HG03565 (cell line): ENCODE measurements at regions not wholly inside any gene's neighbourhood (a gene's known extent, or its start where the extent isn't known, plus 50 kb on each side); places are given as distances from the start of the nearest gene placed in this dataset.

Experiments used
- ATAC-seq: cut with Tn5 transposase; IDR thresholded peaks from one replicate; pipeline ENCODE4 v1.9.1; 2021; ENCODE audit warnings: mild to moderate bottlenecking, moderate library complexity; ENCODE audit not compliant: unreplicated experiment

DNA sequence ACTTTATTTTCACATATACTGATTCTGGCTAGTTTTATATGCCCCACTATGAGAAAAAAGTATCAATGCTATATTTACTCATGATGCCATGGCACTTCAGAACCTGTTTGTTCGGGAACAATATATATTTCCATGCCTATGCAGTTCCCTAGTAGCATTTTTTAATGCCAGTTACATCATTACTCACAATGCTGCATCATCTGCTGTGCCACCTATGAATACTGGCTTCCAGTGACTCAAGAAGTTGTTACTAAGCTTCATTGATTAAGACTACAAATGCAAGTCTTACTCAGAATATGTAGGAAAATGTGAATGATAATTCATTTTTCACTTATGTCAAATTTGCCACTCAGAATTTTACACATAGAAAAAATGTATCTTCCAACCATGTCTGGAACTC, 97.9 kb downstream of the MAFB start:
- ATAC-seq, result no peak

DNA sequence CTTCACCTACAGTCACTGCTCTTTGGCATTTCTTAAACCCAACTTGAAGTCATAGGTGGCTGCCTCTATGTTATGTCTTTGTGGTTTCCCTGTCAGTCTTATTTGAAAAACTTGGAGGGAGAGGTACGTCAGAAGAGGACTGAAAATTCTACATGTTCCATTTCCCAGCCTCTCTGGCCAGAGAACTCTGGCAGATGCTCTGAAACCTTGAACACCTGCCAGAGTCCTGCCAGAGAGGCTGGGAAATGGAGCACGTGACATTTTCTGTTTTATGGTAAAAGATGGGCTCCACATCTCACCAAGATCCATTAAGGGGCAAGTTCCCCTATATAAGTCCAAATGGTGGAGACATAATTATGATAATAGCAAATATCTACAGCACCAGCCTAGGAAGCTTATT, 99.5 kb downstream of the MAFB start:
- no peak for ATAC-seq

DNA sequence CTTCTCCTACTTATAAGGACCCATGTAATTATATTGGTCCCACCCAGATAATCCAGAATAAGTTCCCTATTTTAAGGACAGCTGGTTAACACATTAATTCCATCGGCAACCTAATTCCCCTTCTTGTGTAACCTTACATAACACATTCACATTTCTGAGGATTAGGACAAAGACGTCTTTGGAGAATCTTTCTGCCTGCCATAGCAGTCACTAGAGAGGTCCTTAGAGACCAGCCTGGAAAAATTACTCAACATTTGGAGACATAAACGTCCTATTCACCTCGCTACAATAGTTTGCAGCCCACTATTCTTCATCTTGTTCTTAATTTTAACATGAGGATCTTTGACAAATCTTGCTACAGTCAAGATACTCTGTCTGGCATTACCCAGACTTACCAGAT, 100.1 kb downstream of the MAFB start:
- no peak for ATAC-seq

DNA sequence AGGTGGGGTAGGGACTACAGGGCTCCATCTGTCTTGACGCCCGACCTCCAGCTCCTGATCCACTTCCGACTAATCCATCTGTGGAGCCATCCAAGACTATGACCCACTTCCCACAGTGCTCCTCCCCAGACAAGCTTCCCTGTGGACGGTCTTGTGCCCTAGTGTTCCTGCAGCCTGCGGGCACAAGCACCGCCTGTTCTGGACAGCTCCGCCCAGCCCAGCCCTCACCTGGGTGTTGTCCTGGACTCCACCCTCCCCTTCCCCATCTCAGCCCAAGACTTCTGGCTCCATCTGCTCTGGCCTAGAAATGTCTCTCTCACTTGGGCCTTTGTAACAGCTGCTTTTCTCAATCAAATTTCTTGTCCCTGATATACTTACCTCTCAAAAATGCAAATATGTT, 102.0 kb downstream of the MAFB start:
- no peak for ATAC-seq

DNA sequence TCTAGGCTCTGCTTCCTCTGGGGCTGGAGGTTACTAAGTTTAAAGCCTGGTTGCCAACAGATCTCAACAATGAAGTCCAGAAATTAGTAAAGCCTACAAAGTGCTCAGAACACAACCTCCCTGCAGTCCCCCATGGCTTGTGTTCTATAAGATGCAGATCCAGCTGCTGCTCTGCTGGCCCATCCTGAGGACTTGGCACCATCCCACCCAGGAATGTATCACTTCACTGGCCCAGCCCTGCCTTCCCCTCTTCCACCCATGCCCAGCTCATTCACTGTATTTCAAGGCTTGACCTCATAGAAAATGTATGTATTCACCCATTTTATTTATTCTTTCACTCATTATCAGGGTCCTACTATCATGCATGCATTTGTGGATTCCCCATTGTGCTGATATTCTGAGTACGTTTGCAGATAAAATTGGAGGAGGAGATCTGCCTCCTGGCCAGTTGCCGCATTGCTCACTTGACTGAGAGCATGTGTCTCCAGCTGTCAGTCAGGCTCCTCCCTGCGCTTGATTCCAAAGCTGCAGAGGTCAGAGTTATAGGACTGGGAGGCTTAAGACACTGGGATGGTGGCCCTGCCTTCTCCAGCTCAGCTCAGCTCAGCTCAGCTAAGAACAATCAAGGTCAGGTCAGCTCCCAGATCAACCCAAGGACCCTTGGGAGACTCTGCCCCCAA, 104.8 kb downstream of the MAFB start:
- ATAC-seq, result no peak

DNA sequence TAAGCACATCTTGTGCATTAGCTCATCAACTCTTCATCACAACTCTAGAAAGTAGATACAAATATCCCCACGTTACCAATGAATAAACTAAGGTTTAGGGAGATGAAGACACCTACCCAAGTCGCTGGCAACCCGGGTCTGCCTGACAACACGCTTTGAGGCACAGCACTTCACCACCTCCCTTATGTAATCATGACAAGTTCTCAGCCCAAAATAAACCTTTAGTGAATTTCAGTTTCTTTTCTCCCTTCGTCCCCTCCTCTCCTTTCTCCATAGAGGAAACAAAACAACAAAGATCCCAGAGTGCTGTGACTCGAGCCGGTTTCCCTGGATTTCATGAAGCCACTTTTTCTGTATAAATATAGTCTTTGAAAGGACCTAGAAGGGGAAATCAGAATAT, 105.4 kb downstream of the MAFB start:
- no peak for ATAC-seq

DNA sequence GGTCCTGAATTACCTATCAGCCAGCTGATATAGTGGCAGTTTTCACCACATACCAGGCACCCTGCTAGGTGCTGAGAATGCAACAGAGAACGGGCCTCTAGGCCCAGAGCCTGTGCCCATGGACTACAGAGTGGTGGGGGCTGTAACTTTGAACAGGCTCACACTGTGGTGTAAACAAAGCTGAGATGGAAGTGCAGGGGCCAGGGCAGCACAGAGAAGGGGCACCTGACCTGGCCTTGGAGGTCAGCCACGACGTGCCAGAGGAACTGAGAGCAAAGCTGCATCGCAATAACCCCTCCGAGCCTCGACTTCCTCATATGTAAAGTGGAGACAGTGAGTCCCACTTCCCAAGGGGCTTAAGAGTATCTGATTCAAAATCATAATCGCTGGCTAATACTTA, 105.8 kb downstream of the MAFB start:
- no peak for ATAC-seq

DNA sequence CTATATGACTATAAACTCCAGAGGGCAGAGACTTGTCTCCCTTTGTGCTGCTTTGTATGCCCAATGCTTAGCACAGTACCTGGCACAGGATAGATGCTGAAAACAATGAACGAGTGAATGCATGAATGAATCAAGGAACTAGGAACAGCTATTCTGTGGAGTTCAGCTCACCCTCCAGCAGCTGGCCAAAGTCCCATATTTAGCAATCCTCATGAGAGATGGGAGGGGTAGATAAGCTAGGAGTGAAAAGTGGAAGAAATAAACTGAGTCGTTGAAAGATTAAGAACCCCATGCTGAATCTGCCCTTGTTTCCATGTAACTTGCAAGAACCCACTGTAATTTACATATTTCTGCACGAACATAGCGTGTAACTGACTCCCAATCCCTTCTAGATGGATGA, 106.5 kb downstream of the MAFB start:
- no peak for ATAC-seq

DNA sequence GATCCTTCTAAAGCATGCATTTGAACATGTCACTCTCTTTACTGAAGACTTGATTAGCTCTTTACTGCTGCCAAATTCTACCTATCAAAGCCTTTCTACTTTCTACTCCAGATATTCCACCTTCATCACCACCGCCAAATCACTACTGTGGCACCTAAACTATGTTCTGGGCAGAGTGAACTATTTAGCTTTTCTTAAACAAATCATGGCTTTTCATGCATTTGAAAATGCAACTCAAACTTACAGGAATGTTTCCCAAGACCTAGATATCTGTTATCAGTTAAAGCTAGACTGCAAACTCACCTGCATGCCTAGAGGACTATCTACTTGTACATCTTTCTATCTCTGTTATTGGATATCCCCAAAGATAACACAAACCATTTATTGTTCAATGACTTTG, 109.3 kb downstream of the MAFB start:
- ATAC-seq, result no peak

DNA sequence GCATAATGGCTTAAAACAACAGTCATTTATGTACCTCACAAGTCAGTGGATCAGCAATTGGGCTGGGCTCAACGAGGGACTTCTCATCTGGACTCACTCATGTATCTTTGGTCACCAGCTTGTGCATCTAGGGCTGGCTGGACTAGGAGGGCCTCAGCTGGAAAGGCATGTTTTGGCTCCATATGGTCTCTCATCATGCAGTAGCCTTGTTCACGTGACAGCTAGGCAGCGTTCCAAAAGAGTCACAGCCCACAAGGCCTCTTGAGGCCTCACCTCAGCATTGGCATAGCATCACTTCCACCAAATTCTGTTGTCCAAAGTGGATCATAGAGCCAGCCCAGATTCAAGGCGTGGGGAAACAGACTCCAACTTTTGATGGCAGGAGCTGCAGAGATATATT, 110.1 kb downstream of the MAFB start:
- ATAC-seq, result no peak

DNA sequence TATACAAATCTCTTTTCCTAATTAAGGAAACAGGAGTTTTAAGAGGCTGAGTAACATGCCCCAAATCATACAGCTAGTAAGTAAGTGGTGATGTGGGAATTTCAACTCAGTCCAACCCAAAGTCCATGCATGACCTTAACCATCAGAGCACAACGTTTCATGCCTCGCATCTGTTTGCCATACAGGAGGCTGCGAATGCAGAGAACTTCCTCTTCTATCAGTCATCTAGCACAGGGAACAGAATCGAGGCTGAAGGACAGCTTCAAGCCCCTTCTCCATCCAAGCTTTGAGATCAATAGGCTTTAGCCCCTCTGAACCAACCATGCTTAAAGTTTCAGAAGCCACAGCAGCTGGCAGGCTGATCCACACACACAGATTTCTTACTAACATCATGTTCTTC, 113.2 kb downstream of the MAFB start:
- no peak for ATAC-seq

DNA sequence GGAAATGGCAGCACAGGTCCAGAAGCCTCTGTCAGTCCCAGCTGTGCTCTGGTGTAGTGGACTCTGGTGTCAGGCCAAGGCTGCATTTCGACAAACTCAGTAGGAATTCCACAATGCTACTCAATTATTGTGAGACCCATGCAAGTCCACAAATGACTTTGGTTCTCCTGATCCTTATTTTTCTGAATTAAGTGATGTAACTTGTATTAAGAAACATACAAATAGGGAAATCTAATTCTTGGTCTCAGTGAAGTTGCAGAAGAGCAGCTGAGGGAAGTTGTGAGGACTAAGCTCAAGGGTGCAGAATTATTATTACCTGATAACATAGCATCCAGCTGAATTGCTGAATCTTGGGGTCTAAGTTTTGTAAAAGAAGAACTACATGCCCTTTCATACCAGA, 116.8 kb downstream of the MAFB start:
- ATAC-seq, result no peak

DNA sequence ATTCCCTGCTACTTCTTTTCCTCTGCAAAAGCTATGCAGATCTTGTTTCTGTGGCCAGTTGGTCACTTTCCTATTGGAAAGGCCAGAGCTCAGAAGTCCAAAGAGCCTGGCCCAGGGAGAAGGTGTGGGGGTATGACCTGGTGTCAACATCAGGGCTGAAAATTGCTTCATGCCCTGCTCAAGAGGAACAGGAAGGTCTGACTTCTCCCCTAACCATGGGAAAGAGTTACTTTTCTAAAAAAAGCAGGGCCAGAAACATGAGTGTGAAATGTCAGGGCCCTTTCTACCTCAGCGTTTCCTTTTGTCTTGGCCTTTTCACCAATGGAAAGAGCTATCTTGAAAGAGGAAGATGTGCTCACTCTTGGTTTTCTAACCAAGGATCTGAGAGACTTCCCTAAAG, 117.4 kb downstream of the MAFB start:
- ATAC-seq, result no peak

DNA sequence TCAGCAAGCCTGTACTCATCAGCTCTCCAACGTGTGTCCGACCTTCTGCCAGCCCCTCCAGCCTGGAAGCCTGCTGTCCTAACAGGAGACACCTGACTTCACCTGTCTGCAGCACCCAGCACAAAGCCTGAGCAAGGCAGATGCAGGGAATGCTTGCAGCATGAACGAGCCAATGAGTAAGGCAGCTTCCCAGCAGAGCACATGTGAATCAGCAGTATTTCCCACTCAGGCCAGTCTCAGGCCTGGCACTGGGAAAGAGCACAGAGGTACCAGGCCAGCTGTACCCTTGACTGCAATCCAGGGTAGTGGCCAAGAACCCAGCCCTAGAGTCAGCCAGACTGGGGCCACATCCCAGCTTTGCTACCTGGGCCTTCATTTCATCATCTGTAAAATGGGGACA, 120.8 kb downstream of the MAFB start:
- ATAC-seq, result no peak

DNA sequence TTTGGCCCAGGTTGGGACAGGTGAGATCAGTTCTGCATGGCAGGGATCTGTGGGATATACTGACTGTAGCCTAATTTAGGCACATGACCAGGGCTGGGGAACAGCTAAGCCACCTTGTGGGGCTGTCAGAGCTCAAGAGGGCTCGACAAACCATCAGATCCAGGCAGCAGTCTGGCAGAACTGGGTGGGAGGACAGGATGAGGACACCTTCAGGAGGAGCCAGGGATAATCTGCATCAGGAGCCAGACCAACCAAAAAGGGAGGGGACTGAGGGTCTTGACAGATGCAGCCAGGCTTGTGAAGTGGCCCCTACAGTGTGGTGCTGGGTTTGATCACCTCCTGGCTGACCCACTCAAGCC, 123.4 kb downstream of the MAFB start:
- no peak for ATAC-seq

DNA sequence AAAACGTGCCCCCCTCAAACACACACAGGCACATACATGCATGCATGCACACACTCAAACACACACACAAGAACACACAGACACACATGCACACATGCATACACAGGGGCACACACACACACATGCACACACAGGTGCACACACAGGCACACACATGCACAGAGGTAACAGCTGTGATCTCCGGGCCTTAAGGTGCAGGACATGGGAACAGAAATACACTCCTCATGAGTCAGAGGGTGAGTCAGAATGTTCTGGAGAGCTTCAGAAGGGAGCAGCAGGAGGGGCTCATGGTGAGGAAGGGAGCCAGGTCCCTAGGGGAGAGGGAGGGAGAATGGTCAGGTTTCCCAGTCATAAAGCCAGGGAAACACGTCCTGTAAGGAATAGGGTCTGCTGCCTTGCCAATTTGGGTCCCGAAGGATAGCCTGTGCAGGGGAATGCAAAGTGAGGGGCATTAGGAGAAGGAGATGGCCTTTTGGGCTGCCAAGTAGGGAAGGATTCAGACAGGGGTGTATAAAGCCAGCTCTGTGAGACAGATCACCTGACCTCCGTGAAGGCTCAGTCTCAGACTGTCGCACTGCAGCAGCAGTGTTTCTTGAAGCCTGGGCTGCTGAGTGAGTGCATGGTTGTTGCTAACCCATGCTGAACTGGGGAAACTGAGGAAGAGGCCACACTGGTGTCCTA, 123.9 kb downstream of the MAFB start:
- no peak for ATAC-seq

DNA sequence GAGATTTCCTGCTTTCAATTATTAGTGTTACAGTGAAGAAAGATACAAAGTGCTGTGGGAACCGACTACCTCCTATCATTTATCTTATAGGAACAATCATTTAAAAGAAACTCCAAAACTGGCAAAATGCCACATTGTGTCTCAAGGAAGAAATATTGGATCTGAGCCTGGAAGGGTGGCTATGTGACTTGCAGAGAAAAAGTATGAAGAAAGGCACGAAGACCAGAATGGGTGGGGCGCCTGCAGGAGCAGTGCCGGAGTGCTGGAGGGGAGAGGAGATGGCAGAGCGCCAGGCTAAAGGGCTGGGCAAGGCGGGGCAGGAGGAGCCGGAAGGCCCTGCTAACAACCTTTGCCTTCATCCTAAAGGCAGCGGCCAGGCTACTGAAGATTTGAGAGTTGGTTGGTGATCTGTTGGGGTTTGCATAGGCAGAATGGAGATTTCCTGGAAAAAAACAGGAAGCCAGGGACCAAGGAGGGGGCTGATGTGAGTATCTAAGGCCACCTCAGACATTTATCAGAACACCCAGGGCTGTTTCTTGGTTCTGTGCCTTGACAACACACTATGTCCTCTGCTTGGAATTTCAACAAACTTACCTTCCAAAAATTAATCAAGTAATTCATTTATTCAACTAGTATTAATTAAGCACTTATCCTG, 125.6 kb downstream of the MAFB start:
- no peak for ATAC-seq

DNA sequence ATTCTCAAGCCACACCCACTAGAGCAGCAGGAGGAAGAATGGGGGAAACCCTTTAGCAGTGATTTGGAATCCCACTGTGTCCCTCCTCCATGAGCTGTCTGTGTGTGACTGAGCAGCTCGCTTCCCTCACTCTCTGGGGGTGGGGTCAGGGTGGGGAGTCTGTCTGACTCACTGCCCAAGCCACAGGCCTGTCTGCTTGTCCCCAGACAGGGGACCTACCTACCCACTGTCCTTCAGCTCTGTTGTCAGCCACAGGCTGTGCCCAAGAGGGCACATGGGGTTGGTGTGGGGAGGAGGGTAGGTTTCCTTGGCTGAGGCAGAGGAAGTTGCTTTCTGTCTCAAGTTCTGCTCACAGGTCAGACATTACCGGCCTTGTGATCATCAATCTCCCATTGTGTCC, 127.0 kb downstream of the MAFB start:
- no peak for ATAC-seq

DNA sequence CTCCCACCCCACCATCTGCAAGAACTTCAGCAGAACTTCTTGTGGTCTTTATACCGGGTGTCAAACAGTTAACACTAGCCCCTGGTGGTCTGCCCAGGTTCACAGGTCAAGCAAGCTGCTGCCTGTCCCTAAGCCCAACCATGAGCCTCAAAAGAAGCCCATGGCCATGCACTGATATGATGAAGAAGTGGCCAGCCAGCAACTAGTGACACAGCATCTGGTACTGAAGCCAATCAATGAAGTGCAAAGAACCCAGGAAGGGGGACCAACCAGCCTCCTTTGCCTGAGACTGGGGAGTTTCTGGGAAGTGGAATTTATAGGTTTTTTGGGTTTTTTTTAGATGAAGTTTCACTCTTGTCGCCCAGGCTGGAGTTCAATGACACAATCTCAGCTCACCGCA, 127.8 kb downstream of the MAFB start:
- no peak for ATAC-seq

DNA sequence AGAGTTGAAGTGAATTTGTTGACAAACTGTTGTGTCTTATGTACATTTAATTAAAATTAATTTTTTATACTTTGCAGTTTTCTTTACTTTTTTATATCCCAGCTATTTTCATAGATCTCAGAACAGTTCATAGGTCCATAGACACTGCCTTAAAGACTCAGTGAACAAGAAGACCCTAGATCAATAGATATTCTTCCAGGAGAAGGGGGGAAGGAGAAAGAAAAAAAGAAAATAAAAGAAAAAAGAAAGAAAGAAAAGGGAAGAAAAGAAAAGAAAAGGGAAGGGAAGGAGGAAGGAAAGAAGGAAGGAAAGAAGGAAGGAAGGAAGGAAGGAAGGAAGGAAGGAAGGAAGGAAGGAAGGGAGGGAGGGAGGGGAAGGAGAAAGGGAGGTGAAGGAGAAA, 130.8 kb downstream of the MAFB start:
- no peak for ATAC-seq

DNA sequence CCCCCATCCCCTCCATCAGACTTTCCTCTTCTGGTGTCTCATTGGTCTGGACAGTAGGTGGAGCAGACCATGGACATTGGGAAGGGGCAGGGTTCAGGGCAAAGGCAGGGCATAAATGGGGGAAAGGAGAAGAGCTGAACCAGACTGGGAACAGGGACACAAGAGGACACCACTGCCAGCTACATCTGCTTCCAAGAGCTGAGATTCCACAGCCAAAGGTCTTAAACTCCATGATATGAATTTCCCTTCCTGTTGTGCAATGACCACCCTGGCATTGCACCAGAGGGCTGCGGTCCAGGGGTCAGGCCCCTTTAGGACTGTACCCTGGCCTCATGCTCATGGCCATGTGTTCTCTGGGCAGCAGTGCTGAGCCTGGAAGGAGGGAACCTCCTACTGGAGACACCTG, 137.9 kb downstream of the MAFB start:
- no peak for ATAC-seq

DNA sequence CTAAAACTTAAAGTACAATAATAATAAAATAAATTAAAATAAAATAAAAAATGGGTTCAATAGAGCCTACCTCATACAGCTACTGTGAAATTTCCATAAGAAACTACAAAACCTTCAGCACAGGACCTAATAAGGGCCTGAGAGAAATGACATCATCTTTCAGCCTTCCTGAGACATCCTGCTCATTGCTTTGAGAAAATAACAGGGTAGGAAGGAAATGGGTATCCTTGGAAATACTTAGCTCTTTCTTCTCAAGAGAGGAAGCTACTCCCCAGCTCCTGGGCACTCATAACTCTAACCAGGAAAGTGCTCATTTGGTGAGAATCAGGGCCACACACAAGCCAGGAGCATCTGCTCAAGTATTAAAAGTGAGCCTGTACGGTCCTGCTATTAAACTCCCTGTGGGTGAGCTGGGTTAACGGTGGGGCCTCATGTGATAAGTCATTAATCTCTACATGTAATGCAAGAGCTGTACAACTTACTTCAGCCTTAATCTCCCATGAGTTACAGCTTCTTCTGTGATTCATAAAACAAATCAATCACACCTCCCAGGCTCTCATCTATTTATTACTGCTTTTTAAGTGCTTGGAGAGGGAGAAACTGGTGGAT, 141.4 kb downstream of the MAFB start:
- ATAC-seq, result no peak
